ENCODE measurements at regions not wholly inside any gene's neighbourhood (a gene's known extent, or its start where the extent isn't known, plus 50 kb on each side); places are given as distances from the start of the nearest gene placed in this dataset.

DNA sequence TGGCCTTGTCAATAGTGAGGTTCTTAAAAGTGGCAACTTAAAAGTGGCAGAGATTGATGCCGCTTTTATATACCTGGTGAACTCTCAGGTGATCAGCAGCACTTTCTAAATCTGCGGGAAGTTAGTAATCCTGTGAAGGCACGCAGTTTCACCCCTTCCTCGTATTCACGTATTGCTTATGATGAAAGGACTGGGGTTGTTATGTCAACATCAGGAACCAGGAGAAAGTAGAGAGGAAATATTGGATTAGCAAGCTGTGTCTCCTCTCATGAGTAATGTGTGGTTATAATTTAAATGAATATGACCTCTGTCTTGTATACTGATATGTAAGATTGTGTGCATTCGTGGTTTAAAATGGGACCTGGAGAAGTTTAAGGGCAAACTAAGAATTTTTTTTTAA lies 544.6 kb downstream of the SLITRK6 start:
- BruUV-seq (replicated peaks), result no TSS peak
- no peaks in the 10 kb centered on the region for H3K27me3 ChIP-seq (replicated peaks; ENCODE audit: insufficient read depth, low read depth, low read length, poor library complexity)
- CTCF ChIA-PET, result no interaction called here
- H3K4me3 ChIP-seq (ENCODE audit: low read depth, low read length, poor library complexity, severe bottlenecking), result no peak overlapping the region
- H3K36me3 ChIP-seq (ENCODE audit: insufficient read depth, low read length, poor library complexity, severe bottlenecking), result no peaks in the 10 kb centered on the region
- DNase-seq (ENCODE audit: low spot score), result no peak
- peaks cover 9% of the 10 kb centered on the region for H3K4me1 ChIP-seq (ENCODE audit: insufficient read depth, low read length, poor library complexity, severe bottlenecking)
- POLR2A ChIA-PET (ENCODE audit: low non-redundant PET), result no interaction called here
- intact Hi-C loops (cut with micrococcal nuclease; ENCODE audit: unreplicated experiment), result no loop called here
- no peak for TF ChIP-seq EZH2 (IDR thresholded peaks at IDR 0.05; ENCODE audit: borderline replicate concordance, low read depth, low read length, poor library complexity, severe bottlenecking)
- TF ChIP-seq, protein P1, sequence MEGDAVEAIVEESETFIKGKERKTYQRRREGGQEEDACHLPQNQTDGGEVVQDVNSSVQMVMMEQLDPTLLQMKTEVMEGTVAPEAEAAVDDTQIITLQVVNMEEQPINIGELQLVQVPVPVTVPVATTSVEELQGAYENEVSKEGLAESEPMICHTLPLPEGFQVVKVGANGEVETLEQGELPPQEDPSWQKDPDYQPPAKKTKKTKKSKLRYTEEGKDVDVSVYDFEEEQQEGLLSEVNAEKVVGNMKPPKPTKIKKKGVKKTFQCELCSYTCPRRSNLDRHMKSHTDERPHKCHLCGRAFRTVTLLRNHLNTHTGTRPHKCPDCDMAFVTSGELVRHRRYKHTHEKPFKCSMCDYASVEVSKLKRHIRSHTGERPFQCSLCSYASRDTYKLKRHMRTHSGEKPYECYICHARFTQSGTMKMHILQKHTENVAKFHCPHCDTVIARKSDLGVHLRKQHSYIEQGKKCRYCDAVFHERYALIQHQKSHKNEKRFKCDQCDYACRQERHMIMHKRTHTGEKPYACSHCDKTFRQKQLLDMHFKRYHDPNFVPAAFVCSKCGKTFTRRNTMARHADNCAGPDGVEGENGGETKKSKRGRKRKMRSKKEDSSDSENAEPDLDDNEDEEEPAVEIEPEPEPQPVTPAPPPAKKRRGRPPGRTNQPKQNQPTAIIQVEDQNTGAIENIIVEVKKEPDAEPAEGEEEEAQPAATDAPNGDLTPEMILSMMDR (conservative IDR thresholded peaks at IDR 0.05; ENCODE audit: low read depth, low read length), result no peak
- no peaks in the 10 kb centered on the region for H3K9me3 ChIP-seq (ENCODE audit: low read depth, low read length, poor library complexity, severe bottlenecking)
- no peak overlapping the region for H3K27ac ChIP-seq (ENCODE audit: low read depth, low read length, poor library complexity, severe bottlenecking)

DNA sequence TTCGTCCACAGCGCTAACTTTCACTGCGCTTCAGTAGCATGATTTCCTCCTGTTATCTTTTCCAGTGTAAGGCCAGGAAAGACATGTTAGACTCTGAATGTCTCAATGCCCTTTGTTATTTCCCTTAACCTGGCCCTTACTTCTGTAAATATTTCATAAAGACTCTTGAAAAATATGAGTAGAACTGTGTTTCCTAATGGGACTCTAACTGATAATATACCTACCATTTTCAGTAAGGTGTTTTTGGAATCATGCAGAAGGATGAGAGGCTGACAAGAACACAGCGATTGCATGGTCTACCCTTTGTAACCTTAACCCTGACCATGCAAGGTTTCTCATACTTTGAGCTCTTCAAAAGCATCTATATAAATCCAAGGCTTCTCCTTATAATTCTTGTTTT lies 550.1 kb downstream of the SLITRK6 start:
- BruUV-seq (replicated peaks), result no TSS peak
- POLR2A ChIA-PET (ENCODE audit: low non-redundant PET), result no interaction called here
- CTCF ChIA-PET, result no interaction called here

DNA sequence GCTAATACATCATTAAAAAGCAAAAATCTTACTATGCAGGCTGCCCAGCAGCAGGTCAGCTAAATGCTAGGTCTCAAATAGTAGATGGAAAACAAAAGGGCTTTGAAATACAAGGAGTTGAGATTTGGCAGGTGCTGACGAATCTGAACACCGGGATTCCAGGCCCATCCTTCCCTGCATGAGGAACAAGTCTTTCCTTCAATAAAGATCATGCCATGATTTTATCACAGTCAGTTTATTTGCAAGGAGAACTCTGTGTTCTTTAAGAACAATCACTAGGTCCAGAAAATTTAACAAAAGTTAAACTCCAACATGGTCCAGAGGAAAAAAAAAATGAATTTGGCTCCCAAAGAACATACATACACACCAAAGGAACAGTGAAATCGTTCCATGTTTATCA lies 551.4 kb downstream of the SLITRK6 start:
- H3K4me3 ChIP-seq (ENCODE audit: low read depth, low read length, poor library complexity, severe bottlenecking), result no peak overlapping the region
- no peaks in the 10 kb centered on the region for H3K27me3 ChIP-seq (replicated peaks; ENCODE audit: insufficient read depth, low read depth, low read length, poor library complexity)
- H3K9me3 ChIP-seq (ENCODE audit: low read depth, low read length, poor library complexity, severe bottlenecking), result no peaks in the 10 kb centered on the region
- DNase-seq (ENCODE audit: low spot score), result no peak
- ChIA-PET POLR2A (ENCODE audit: low non-redundant PET) (no interaction called here), CTCF (no interaction called here)
- TF ChIP-seq, protein P1 (conservative IDR thresholded peaks at IDR 0.05; ENCODE audit: low read depth, low read length), result no peak
- TF ChIP-seq EZH2 (IDR thresholded peaks at IDR 0.05; ENCODE audit: borderline replicate concordance, low read depth, low read length, poor library complexity, severe bottlenecking), result no peak
- no peaks in the 10 kb centered on the region for H3K4me1 ChIP-seq (ENCODE audit: insufficient read depth, low read length, poor library complexity, severe bottlenecking)
- no peaks in the 10 kb centered on the region for H3K36me3 ChIP-seq (ENCODE audit: insufficient read depth, low read length, poor library complexity, severe bottlenecking)
- intact Hi-C loops (cut with micrococcal nuclease; ENCODE audit: unreplicated experiment), result no loop called here
- no peak overlapping the region for H3K27ac ChIP-seq (ENCODE audit: low read depth, low read length, poor library complexity, severe bottlenecking)
- BruUV-seq (replicated peaks), result no TSS peak

More for the DNA sequence above, 550.1 kb downstream of the SLITRK6 start:
- no peaks in the 10 kb centered on the region for H3K4me1 ChIP-seq (ENCODE audit: insufficient read depth, low read length, poor library complexity, severe bottlenecking)
- no peaks in the 10 kb centered on the region for H3K36me3 ChIP-seq (ENCODE audit: insufficient read depth, low read length, poor library complexity, severe bottlenecking)
- intact Hi-C loops (cut with micrococcal nuclease; ENCODE audit: unreplicated experiment), result no loop called here
- DNase-seq (ENCODE audit: low spot score), result no peak
- H3K4me3 ChIP-seq (ENCODE audit: low read depth, low read length, poor library complexity, severe bottlenecking), result no peak overlapping the region
- no peaks in the 10 kb centered on the region for H3K27me3 ChIP-seq (replicated peaks; ENCODE audit: insufficient read depth, low read depth, low read length, poor library complexity)
- TF ChIP-seq, protein P1 (conservative IDR thresholded peaks at IDR 0.05; ENCODE audit: low read depth, low read length), result no peak
- no peak for TF ChIP-seq EZH2 (IDR thresholded peaks at IDR 0.05; ENCODE audit: borderline replicate concordance, low read depth, low read length, poor library complexity, severe bottlenecking)
- H3K27ac ChIP-seq (ENCODE audit: low read depth, low read length, poor library complexity, severe bottlenecking), result no peak overlapping the region
- no peaks in the 10 kb centered on the region for H3K9me3 ChIP-seq (ENCODE audit: low read depth, low read length, poor library complexity, severe bottlenecking)
